ENCODE measurements at regions not wholly inside any gene's neighbourhood (a gene's known extent, or its start where the extent isn't known, plus 50 kb on each side); places are given as distances from the start of the nearest gene placed in this dataset.
"Not testable (repeated sequence)": the region's sequence is repeated elsewhere in the genome, so short reads cannot be mapped to it uniquely, and the experiment has no call there.

DNA sequence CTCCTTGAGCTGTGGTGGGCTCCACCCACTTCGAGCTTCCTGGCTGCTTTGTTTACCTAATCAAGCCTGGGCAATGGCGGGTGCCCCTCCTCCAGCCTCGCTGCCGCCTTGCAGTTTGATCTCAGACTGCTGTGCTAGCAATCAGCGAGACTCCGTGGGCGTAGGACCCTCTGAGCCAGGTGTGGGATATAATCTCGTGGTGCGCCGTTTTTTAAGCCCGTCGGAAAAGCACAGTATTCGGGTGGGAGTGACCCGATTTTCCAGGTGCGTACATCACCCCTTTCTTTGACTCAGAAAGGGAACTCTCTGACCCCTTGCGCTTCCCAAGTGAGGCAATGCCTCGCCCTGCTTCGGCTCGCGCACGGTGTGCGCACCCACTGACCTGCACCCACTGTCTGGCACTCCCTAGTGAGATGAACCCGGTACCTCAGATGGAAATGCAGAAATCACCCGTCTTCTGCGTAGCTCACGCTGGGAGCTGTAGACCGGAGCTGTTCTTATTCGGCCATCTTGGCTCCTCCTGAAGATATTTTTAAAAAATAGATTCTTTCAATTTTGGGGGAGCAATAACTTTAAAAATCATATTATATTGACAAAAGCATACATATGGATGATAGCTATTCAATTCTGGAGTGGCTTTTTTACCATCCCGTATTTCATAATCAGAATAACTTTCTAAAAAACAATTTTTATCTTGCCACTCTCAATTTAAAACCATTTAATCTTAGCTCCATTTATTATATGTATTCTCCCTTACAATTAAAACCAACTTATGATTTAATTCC, 517.5 kb upstream of the NUDT12 start:
- TF ChIP-seq, protein P1, sequence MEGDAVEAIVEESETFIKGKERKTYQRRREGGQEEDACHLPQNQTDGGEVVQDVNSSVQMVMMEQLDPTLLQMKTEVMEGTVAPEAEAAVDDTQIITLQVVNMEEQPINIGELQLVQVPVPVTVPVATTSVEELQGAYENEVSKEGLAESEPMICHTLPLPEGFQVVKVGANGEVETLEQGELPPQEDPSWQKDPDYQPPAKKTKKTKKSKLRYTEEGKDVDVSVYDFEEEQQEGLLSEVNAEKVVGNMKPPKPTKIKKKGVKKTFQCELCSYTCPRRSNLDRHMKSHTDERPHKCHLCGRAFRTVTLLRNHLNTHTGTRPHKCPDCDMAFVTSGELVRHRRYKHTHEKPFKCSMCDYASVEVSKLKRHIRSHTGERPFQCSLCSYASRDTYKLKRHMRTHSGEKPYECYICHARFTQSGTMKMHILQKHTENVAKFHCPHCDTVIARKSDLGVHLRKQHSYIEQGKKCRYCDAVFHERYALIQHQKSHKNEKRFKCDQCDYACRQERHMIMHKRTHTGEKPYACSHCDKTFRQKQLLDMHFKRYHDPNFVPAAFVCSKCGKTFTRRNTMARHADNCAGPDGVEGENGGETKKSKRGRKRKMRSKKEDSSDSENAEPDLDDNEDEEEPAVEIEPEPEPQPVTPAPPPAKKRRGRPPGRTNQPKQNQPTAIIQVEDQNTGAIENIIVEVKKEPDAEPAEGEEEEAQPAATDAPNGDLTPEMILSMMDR (IDR thresholded peaks at IDR 0.05; ENCODE audit: extremely low read depth in 1 of 2, insufficient read depth in 1 of 2, low read depth in 1 of 2, low read length in 2 of 2), result not testable (repeated sequence)
- TF ChIP-seq FOS (IDR thresholded peaks at IDR 0.05; ENCODE audit: borderline replicate concordance, insufficient read depth, low read length); POLR2AphosphoS5 (IDR thresholded peaks at IDR 0.05; ENCODE audit: insufficient read depth, low read depth, low read length); JUN (IDR thresholded peaks at IDR 0.05; ENCODE audit: borderline replicate concordance, insufficient read depth, insufficient read length, low read depth): not testable (repeated sequence)

Measured in endothelial cell of umbilical vein (primary cell).